ENCODE measurements at regions not wholly inside any gene's neighbourhood (a gene's known extent, or its start where the extent isn't known, plus 50 kb on each side); places are given as distances from the start of the nearest gene placed in this dataset.

DNA sequence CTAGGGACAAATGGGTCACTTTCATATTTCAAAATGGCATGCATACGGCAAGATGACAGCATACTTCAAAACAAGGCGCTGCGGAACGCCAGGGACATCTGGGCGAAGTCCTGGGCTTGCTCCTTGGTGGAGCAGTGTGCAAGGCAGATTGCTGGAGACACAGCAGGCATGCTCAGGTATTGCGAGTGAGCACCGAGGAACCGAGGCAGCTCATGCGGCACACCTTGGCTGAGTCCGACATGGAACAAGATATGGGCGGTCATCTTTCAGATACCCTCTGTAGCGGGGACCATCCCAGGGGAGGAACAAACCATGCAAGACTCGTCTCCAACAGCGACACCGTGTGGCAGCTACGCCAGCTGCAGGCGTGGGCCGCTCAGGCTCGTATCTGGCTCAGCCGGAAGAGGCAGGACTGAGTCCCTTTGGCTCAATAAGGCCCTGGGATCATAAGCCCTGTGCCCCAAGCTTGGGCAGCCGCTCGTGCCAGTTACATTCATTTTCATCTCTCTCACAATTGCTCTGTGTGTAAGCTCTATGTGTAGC lies 112.4 kb downstream of the NUFIP1 start (continued):
- TF ChIP-seq EZH2 (IDR thresholded peaks at IDR 0.05; ENCODE audit: low read depth, low read length, severe bottlenecking), result no peak
